GM12891 (cell line): ENCODE measurements at regions not wholly inside any gene's neighbourhood (a gene's known extent, or its start where the extent isn't known, plus 50 kb on each side); places are given as distances from the start of the nearest gene placed in this dataset.

Experiments used
- PAX5 ChIP-seq: IDR thresholded peaks from 2 replicates; pipeline ENCODE4 v1.6.1; 2011; ENCODE audit warnings: low read length, moderate library complexity, mild to moderate bottlenecking; ENCODE audit not compliant: insufficient read depth, severe bottlenecking
- POLR2A ChIP-seq: IDR thresholded peaks from 2 replicates; pipeline ENCODE4 v1.6.1; 2011; ENCODE audit warnings: low read depth, low read length, control low read depth
- POLR2AphosphoS5 ChIP-seq: IDR thresholded peaks from 2 replicates; pipeline ENCODE4 v1.6.1; 2011; ENCODE audit warnings: low read depth, low read length, control low read depth
- POU2F2 ChIP-seq: IDR thresholded peaks from 2 replicates; pipeline ENCODE4 v1.6.1; 2011; ENCODE audit warnings: low read depth, mild to moderate bottlenecking, control low read depth, low read length, moderate library complexity
- SPI1 ChIP-seq: IDR thresholded peaks from 2 replicates; pipeline ENCODE4 v1.6.1; 2011; ENCODE audit warnings: low read depth, low read length, control low read depth
- TAF1 ChIP-seq: IDR thresholded peaks from 2 replicates; pipeline ENCODE4 v1.6.1; 2011; ENCODE audit warnings: low read depth, low read length, control low read depth

DNA sequence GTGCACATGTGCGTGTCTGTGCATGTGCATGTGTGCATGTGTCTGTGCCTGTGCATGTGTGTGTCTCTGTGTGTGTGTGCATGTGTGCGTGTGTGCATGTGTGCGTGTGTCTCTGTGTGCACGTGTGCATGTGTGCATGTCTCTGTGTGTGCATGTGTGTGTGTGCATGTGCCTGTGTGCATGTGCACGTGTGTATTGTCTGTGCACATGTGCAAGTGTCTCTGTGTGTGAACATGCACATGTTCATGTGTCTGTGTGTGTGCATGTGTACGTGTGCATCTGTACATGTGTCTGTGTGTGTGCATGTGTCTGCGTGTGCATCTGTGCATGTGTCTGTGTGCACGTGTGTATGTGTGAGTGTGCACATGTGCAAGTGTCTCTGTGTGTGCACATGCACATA lies 277.3 kb downstream of the GALR1 start:
- no peak for TF ChIP-seq POLR2A
- no peak for TF ChIP-seq POLR2AphosphoS5
- TF ChIP-seq TAF1 = no peak
- no peak for TF ChIP-seq SPI1
- TF ChIP-seq PAX5 = no peak
- TF ChIP-seq POU2F2 = no peak
